ENCODE measurements at regions not wholly inside any gene's neighbourhood (a gene's known extent, or its start where the extent isn't known, plus 50 kb on each side); places are given as distances from the start of the nearest gene placed in this dataset.
A peak's percentile ranks its signal among the peaks of the same experiment; 100 is the strongest.

GRCh38 chr9:31347082-31347617 lies 1037.3 kb upstream of the ACO1 start:
- dilution Hi-C loops (cut with MboI; ENCODE audit: extremely low pct_ligation_motif_present, low sequenced_read_pairs), result no loop called here
- Histone ChIP-seq H3K79me2 (ENCODE audit: control insufficient read depth, insufficient read depth, low read length) (no peaks in the 10 kb centered on the region), H3K27ac (ENCODE audit: insufficient read depth, low read depth, low read length) (peak overlapping the region; percentile 73), H3K9me1 (replicated peaks; ENCODE audit: control insufficient read depth, extremely low read depth, insufficient read depth, low read length) (no peaks in the 10 kb centered on the region), H3K36me3 (ENCODE audit: control insufficient read depth in 2 of 2, extremely low read depth in 1 of 2, insufficient read depth in 2 of 2, low read length in 2 of 2) (no peaks in the 10 kb centered on the region), H3K4me3 (replicated peaks in 1 of 3; ENCODE audit: insufficient read depth in 1 of 3, low read depth in 1 of 3, low read length in 3 of 3) (peak overlapping the region in 1 of 3 experiments; percentile 58), H3K9ac (replicated peaks; ENCODE audit: extremely low read depth, insufficient read depth, low read length) (peak overlapping the region; percentile 80), H4K20me1 (replicated peaks; ENCODE audit: control insufficient read depth, extremely low read depth, insufficient read depth, low read length) (no peaks in the 10 kb centered on the region), H3K4me2 (ENCODE audit: insufficient read depth, low read length) (peak overlapping the region; percentile 94), H3K9me3 (replicated peaks; ENCODE audit: control insufficient read depth, insufficient read depth, low read length) (no peaks in the 10 kb centered on the region), H2AFZ (ENCODE audit: low read depth, low read length) (peak overlapping the region; percentile 97), H3K27me3 (ENCODE audit: control insufficient read depth in 2 of 2, insufficient read depth in 2 of 2, low read length in 2 of 2) (no peaks in the 10 kb centered on the region), H3K4me1 (ENCODE audit: control insufficient read depth, extremely low read depth, insufficient read depth, low read length) (peaks cover 21% of the 10 kb centered on the region)
- intact Hi-C loops (cut with micrococcal nuclease), result loop anchor here (1.0 kb wide), 2 partner anchors 11 to 43 kb away; no protein-coding TSS in a partner anchor
- peak; percentile 83 for DNase-seq (ENCODE audit: low read depth, low spot score)
- TF ChIP-seq GATA2 (IDR thresholded peaks at IDR 0.05; ENCODE audit: insufficient read depth, insufficient read length, low read depth, low read length), result no peak
- peak; percentile 27 for TF ChIP-seq POLR2AphosphoS5 (IDR thresholded peaks at IDR 0.05; ENCODE audit: insufficient read depth, low read depth, low read length)
- no peak for TF ChIP-seq POLR2A (IDR thresholded peaks at IDR 0.05; ENCODE audit: low read depth, low read length)
- peak; percentile 77 for FAIRE-seq
- TSS peak; percentile 91 for BruUV-seq (replicated peaks)
- ChIA-PET CTCF (interaction anchor here (0.6 to 2.6 kb wide), 4 partner anchors 43 to 1151 kb away, joined by 3 to 11 read pairs (median 3); no protein-coding TSS in a partner anchor), POLR2A (no interaction called here)

- Histone ChIP-seq H3K4me2 (ENCODE audit: insufficient read depth, low read length) (no peak overlapping the region), H3K9ac (replicated peaks; ENCODE audit: extremely low read depth, insufficient read depth, low read length) (no peak overlapping the region), H3K27me3 (ENCODE audit: control insufficient read depth in 2 of 2, insufficient read depth in 2 of 2, low read length in 2 of 2) (no peaks in the 10 kb centered on the region), H2AFZ (ENCODE audit: low read depth, low read length) (no peak overlapping the region), H3K9me1 (replicated peaks; ENCODE audit: control insufficient read depth, extremely low read depth, insufficient read depth, low read length) (no peaks in the 10 kb centered on the region), H3K79me2 (ENCODE audit: control insufficient read depth, insufficient read depth, low read length) (no peaks in the 10 kb centered on the region), H3K4me1 (ENCODE audit: control insufficient read depth, extremely low read depth, insufficient read depth, low read length) (peaks cover 9% of the 10 kb centered on the region), H3K36me3 (ENCODE audit: control insufficient read depth in 2 of 2, extremely low read depth in 1 of 2, insufficient read depth in 2 of 2, low read length in 2 of 2) (no peaks in the 10 kb centered on the region), H3K27ac (ENCODE audit: insufficient read depth, low read depth, low read length) (no peak overlapping the region), H3K9me3 (replicated peaks; ENCODE audit: control insufficient read depth, insufficient read depth, low read length) (no peaks in the 10 kb centered on the region), H3K4me3 (replicated peaks in 1 of 3; ENCODE audit: insufficient read depth in 1 of 3, low read depth in 1 of 3, low read length in 3 of 3) (no peak overlapping the region), H4K20me1 (replicated peaks; ENCODE audit: control insufficient read depth, extremely low read depth, insufficient read depth, low read length) (no peaks in the 10 kb centered on the region)
- FAIRE-seq (no peak), DNase-seq (ENCODE audit: low read depth, low spot score) (no peak)
- intact Hi-C loops (cut with micrococcal nuclease) (no loop called here), dilution Hi-C loops (cut with MboI; ENCODE audit: extremely low pct_ligation_motif_present, low sequenced_read_pairs) (no loop called here)
- no TSS peak for BruUV-seq (replicated peaks)
- CTCF ChIA-PET, result interaction anchor here (1.0 kb wide), 1 partner anchor 51 kb away, joined by 4 read pairs; no protein-coding TSS in a partner anchor
- TF ChIP-seq EZH2 (IDR thresholded peaks at IDR 0.05; ENCODE audit: borderline replicate concordance, low read depth, low read length, severe bottlenecking), result no peak
- TF ChIP-seq MYC (IDR thresholded peaks at IDR 0.05; ENCODE audit: low read depth, low read length), result no peak
- TF ChIP-seq JUN (IDR thresholded peaks at IDR 0.05; ENCODE audit: borderline replicate concordance, insufficient read depth, insufficient read length, low read depth), result no peak
- TF ChIP-seq POLR2A (IDR thresholded peaks at IDR 0.05; ENCODE audit: low read depth, low read length), result no peak
- no peak for TF ChIP-seq MAX (IDR thresholded peaks at IDR 0.05; ENCODE audit: insufficient read depth, insufficient read length)
- TF ChIP-seq GATA2 (IDR thresholded peaks at IDR 0.05; ENCODE audit: insufficient read depth, insufficient read length, low read depth, low read length), result no peak
- TF ChIP-seq POLR2AphosphoS5 (IDR thresholded peaks at IDR 0.05; ENCODE audit: insufficient read depth, low read depth, low read length), result no peak
- TF ChIP-seq FOS (IDR thresholded peaks at IDR 0.05; ENCODE audit: borderline replicate concordance, insufficient read depth, low read length), result no peak
- POLR2A ChIA-PET, result no interaction called here
These were observed 1029.1 kb upstream of the ACO1 start for GRCh38 chr9:31355159-31355882.
